HCT116 (cell line): ENCODE measurements at regions not wholly inside any gene's neighbourhood (a gene's known extent, or its start where the extent isn't known, plus 50 kb on each side); places are given as distances from the start of the nearest gene placed in this dataset.

Source experiments
- ATAC-seq: fragments of 200-7000 bp; cut with Tn5 transposase; 2 replicates; pipeline ENCODE4 v1.9.1; 2020; ENCODE audit warnings: mild to moderate bottlenecking, moderate library complexity
- BruUV-seq: library from RNA; stranded (reverse); fragments of 400-500 nt; replicated peaks from 2 replicates; lab custom pipeline; 2021; lab: Mats Ljungman, UMichigan
- CTCF ChIA-PET: fragments of 300-600 bp; sonication (Branson Sonifier 250); formaldehyde crosslinking; loops from one replicate; lab custom pipeline; 2021; ENCODE audit warnings: antibody characterized with exemption; lab: Charles Lee
- POLR2A ChIA-PET: fragments of 300-600, 350-600 bp; sonication (Branson Sonifier 250); formaldehyde crosslinking; loops from one replicate; lab custom pipeline; 2021; ENCODE audit warnings: antibody characterized with exemption; lab: Charles Lee
- RAD21 ChIA-PET, 2 experiments: fragments of 300-600 bp; sonication (Branson Sonifier 250); formaldehyde crosslinking; loops; one replicate each; lab custom pipeline; 2023; ENCODE audit warnings: low total read pairs in 2 of 2; ENCODE audit not compliant: uncharacterized antibody in 2 of 2, unreplicated experiment in 2 of 2, low non-redundant PET in 1 of 2; lab: Charles Lee
- DNase-seq: peaks from one replicate; pipeline ENCODE4 v3.0.0-alpha.2; 2010; ENCODE audit warnings: low read depth, low spot score
- H2AFZ ChIP-seq: fragments of 200-600 bp; shearing (Covaris generic), sonication (generic); 2 replicates; pipeline ENCODE4 v1.6.1; 2017; ENCODE audit warnings: low read depth, mixed run types, mixed read lengths, antibody characterized with exemption, low read length; ENCODE audit not compliant: poor library complexity, severe bottlenecking
- H3K27ac ChIP-seq: 2 replicates; pipeline ENCODE4 v1.5.1; 2012; ENCODE audit warnings: low read depth, low read length
- H3K27me3 ChIP-seq: fragments of 200-600 bp; sonication (generic); 2 replicates; pipeline ENCODE4 v1.6.1; 2016; ENCODE audit warnings: mixed run types, low read length, mixed read lengths; ENCODE audit not compliant: insufficient read depth
- H3K36me3 ChIP-seq, 2 experiments: fragments of 200-500 bp in 1 of 2; fragments of 200-600 bp in 1 of 2; sonication (Bioruptor generic) in 1 of 2; sonication (generic) in 1 of 2; 2 replicates each; pipeline versions ENCODE4 v1.5.1 to v1.6.1; 2014 to 2016; ENCODE audit warnings: low read length in 2 of 2, inconsistent platforms in 1 of 2, mixed read lengths in 1 of 2, mixed run types in 1 of 2; ENCODE audit not compliant: insufficient read depth in 2 of 2, control insufficient read depth in 1 of 2
- H3K4me1 ChIP-seq, 2 experiments: fragments of 200-600 bp in 1 of 2; sonication (generic) in 1 of 2; 2 replicates each; pipeline versions ENCODE4 v1.5.1 to v1.6.1; 2012 to 2017; ENCODE audit warnings: low read length in 2 of 2, inconsistent platforms in 1 of 2, mild to moderate bottlenecking in 1 of 2, mixed read lengths in 1 of 2, mixed run types in 1 of 2, moderate library complexity in 1 of 2; ENCODE audit not compliant: insufficient read depth in 2 of 2, control insufficient read depth in 1 of 2
- H3K4me2 ChIP-seq: fragments of 200-600 bp; sonication (generic); 2 replicates; pipeline ENCODE4 v1.6.1; 2017; ENCODE audit warnings: mixed run types, low read length, mixed read lengths
- H3K4me3 ChIP-seq, 2 experiments: fragments of 200-600 bp in 1 of 2; sonication (generic) in 1 of 2; replicated peaks in 1 of 2; 2 replicates each; pipeline ENCODE4 v1.5.1; 2011 to 2016; ENCODE audit warnings: low read length in 2 of 2, control low read depth in 1 of 2, low read depth in 1 of 2, mild to moderate bottlenecking in 1 of 2, mixed read lengths in 1 of 2, mixed run types in 1 of 2
- H3K79me2 ChIP-seq: fragments of 200-600 bp; sonication (generic); 2 replicates; pipeline ENCODE4 v1.6.1; 2017; ENCODE audit warnings: mild to moderate bottlenecking, mixed run types, low read length, moderate library complexity, mixed read lengths; ENCODE audit not compliant: insufficient read depth
- H3K9ac ChIP-seq: fragments of 200-600 bp; sonication (generic); 2 replicates; pipeline ENCODE4 v1.6.1; 2016; ENCODE audit warnings: low read length, mixed read lengths
- H3K9me2 ChIP-seq: fragments of 200-600 bp; sonication (generic), shearing (Covaris generic); 2 replicates; pipeline ENCODE4 v1.6.1; 2017; ENCODE audit warnings: mixed run types, mild to moderate bottlenecking, moderate library complexity; ENCODE audit not compliant: insufficient read depth
- H3K9me3 ChIP-seq, 2 experiments: fragments of 200-500 bp in 1 of 2; fragments of 200-600 bp in 1 of 2; sonication (Bioruptor generic) in 1 of 2; sonication (generic) in 1 of 2; 2 replicates each; pipeline ENCODE4 v1.6.1; 2014 to 2017; ENCODE audit warnings: low read length in 2 of 2, mixed read lengths in 2 of 2, inconsistent platforms in 1 of 2, low read depth in 1 of 2, mild to moderate bottlenecking in 1 of 2, mixed run types in 1 of 2, moderate library complexity in 1 of 2; ENCODE audit not compliant: control insufficient read depth in 1 of 2, insufficient read depth in 1 of 2
- H4K20me1 ChIP-seq: fragments of 200-600 bp; sonication (generic), shearing (Covaris generic); 2 replicates; pipeline ENCODE4 v1.6.1; 2017; ENCODE audit warnings: mixed run types, mild to moderate bottlenecking, moderate library complexity; ENCODE audit not compliant: insufficient read depth
- EZH2phosphoT487 ChIP-seq: fragments of 200-600 bp; IDR thresholded peaks from 2 replicates; pipeline ENCODE4 v1.6.1; 2018; ENCODE audit warnings: antibody characterized with exemption, borderline replicate concordance
- FOSL1 ChIP-seq: IDR thresholded peaks from 2 replicates; pipeline ENCODE4 v1.6.1; 2012; ENCODE audit warnings: low read depth
- POLR2A ChIP-seq: IDR thresholded peaks from 2 replicates; pipeline ENCODE4 v1.7.0; 2011; ENCODE audit warnings: borderline replicate concordance; ENCODE audit not compliant: insufficient read depth, insufficient read length; ENCODE audit errors: extremely low read depth
- RAD21 ChIP-seq: IDR thresholded peaks from 2 replicates; pipeline ENCODE4 v1.6.1; 2012; ENCODE audit warnings: low read depth, mild to moderate bottlenecking
- REST ChIP-seq: IDR thresholded peaks from 2 replicates; pipeline ENCODE4 v1.6.1; 2012; ENCODE audit warnings: low read depth
- SRF ChIP-seq: IDR thresholded peaks from 2 replicates; pipeline ENCODE4 v1.6.1; 2012; ENCODE audit warnings: low read depth
- ZBTB33 ChIP-seq: IDR thresholded peaks from 2 replicates; pipeline ENCODE4 v1.6.1; 2011; ENCODE audit warnings: mild to moderate bottlenecking, low read length, moderate library complexity; ENCODE audit not compliant: insufficient replicate concordance; ENCODE audit errors: extremely low read depth
- ZNF274 ChIP-seq: fragments of 200-500 bp; sonication (Bioruptor generic); IDR thresholded peaks from 2 replicates; pipeline ENCODE4 v1.6.1; 2014; ENCODE audit warnings: mild to moderate bottlenecking, low read depth, low read length, inconsistent platforms
- intact Hi-C: fragments of 100-400 bp; cut with micrococcal nuclease; formaldehyde crosslinking; loops from 2 replicates; pipeline ENCODE4 v1.10.0; 2022

GRCh38 chr3:74470313-74470712 lies 144.1 kb downstream of the CNTN3 start (continued):
- TF ChIP-seq ZBTB33 (no peak), RAD21 (no peak), SRF (no peak), REST (no peak), EZH2phosphoT487 (no peak), ZNF274 (no peak), FOSL1 (no peak), POLR2A (no peak)
- TF ChIP-seq, all 23 proteins: peak for 0

GRCh38 chr3:74469713-74470112 lies 144.7 kb downstream of the CNTN3 start:
- TF ChIP-seq RAD21 = no peak
- no peak for DNase-seq

More at GRCh38 chr3:74469713-74470112, 144.7 kb downstream of the CNTN3 start:
- H4K20me1 ChIP-seq = no peaks in the 10 kb centered on the region
- no peaks in the 10 kb centered on the region for H3K79me2 ChIP-seq
- no TSS peak for BruUV-seq
- intact Hi-C loops = no loop called here
- no peak overlapping the region for H3K27ac ChIP-seq
- H3K4me1 ChIP-seq = no peaks in the 10 kb centered on the region
- no peak overlapping the region for H2AFZ ChIP-seq
- no peak overlapping the region for H3K9ac ChIP-seq
- no peaks in the 10 kb centered on the region for H3K36me3 ChIP-seq
- POLR2A ChIA-PET = no interaction called here
- RAD21 ChIA-PET = no interaction called here
- ATAC-seq = no peak
- peaks cover 11 to 16% of the 10 kb centered on the region in 2 experiments; a peak in 2 of 4 replicates for H3K9me3 ChIP-seq
- no peak overlapping the region for H3K4me2 ChIP-seq
- no peak overlapping the region for H3K4me3 ChIP-seq
- H3K27me3 ChIP-seq = no peaks in the 10 kb centered on the region
- CTCF ChIA-PET = no interaction called here
- H3K9me2 ChIP-seq = no peaks in the 10 kb centered on the region
